HG03139 (cell line): ENCODE measurements at regions not wholly inside any gene's neighbourhood (a gene's known extent, or its start where the extent isn't known, plus 50 kb on each side); places are given as distances from the start of the nearest gene placed in this dataset.

Experiments used
- ATAC-seq: cut with Tn5 transposase; IDR thresholded peaks from one replicate; pipeline ENCODE4 v1.9.1; 2021; ENCODE audit not compliant: unreplicated experiment

GRCh38 chr14:87879389-87879788, 113.6 kb downstream of the GALC start:
- ATAC-seq, result no peak

- ATAC-seq, result no peak
These were observed 114.0 kb downstream of the GALC start for GRCh38 chr14:87878959-87879358.

- ATAC-seq, result no peak
These were observed 115.1 kb downstream of the GALC start for GRCh38 chr14:87877877-87878276.

GRCh38 chr14:87874676-87875075, 118.3 kb downstream of the GALC start:
- ATAC-seq, result no peak

- ATAC-seq, result no peak
These were observed 119.2 kb downstream of the GALC start for GRCh38 chr14:87873741-87874140.

- ATAC-seq, result no peak
These were observed 123.1 kb downstream of the GALC start for GRCh38 chr14:87869619-87870583.

- no peak for ATAC-seq
These were observed 124.1 kb downstream of the GALC start for GRCh38 chr14:87868920-87869319.

- ATAC-seq, result no peak
These were observed 126.9 kb downstream of the GALC start for GRCh38 chr14:87866116-87866515.

- ATAC-seq, result no peak
These were observed 128.4 kb downstream of the GALC start for GRCh38 chr14:87864356-87865270.

GRCh38 chr14:87863047-87863446, 129.9 kb downstream of the GALC start:
- no peak for ATAC-seq

- no peak for ATAC-seq
These were observed 140.9 kb downstream of the GALC start for GRCh38 chr14:87852107-87852506.

GRCh38 chr14:87851190-87851589, 141.8 kb downstream of the GALC start:
- ATAC-seq, result no peak

- no peak for ATAC-seq
These were observed 145.7 kb downstream of the GALC start for GRCh38 chr14:87847216-87847755.

GRCh38 chr14:87840906-87841305, 152.1 kb downstream of the GALC start:
- ATAC-seq, result no peak

- ATAC-seq, result no peak
These were observed 154.1 kb downstream of the GALC start for GRCh38 chr14:87838931-87839330.

- ATAC-seq, result no peak
These were observed 155.7 kb downstream of the GALC start for GRCh38 chr14:87837296-87837695.

GRCh38 chr14:87834594-87834993, 158.4 kb downstream of the GALC start:
- ATAC-seq, result no peak

- ATAC-seq, result no peak
These were observed 160.0 kb downstream of the GALC start for GRCh38 chr14:87833026-87833425.

GRCh38 chr14:87830443-87831096, 162.4 kb downstream of the GALC start:
- ATAC-seq, result no peak

- ATAC-seq, result no peak
These were observed 163.4 kb downstream of the GALC start for GRCh38 chr14:87829543-87829942.

- ATAC-seq, result no peak
These were observed 168.7 kb downstream of the GALC start for GRCh38 chr14:87824266-87824665.
